ENCODE measurements at regions not wholly inside any gene's neighbourhood (a gene's known extent, or its start where the extent isn't known, plus 50 kb on each side); places are given as distances from the start of the nearest gene placed in this dataset.

DNA sequence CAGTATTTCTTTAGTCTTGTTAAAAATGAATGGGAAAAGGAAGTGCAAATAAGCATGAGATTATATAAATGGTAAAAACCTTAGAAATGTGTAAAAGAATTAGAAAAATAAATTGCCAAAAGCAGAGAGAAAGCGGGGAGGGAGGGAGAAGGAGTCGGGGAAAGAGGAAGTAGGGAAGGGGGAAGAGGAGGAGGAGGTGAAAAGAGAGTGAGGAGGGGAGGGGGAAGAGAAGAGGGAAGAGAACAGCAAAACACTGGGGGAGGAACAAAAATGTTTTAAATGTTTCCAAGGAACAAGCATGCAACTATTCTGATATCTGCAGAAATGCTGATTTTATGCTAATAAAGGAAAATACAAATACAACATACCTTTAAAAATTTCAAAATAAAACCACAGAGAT lies 317.5 kb downstream of the PIK3R1 start:
- H3K27ac ChIP-seq: no peak overlapping the region
- peaks cover 4 to 10% (median 6%) of the 10 kb centered on the region in 11 experiments for H3K9me3 ChIP-seq (replicated peaks in 1 of 11)
- no peak overlapping the region for H3K4me3 ChIP-seq
- H3K9ac ChIP-seq: no peak overlapping the region
- peaks cover 15 to 43% (median 19%) of the 10 kb centered on the region in 10 experiments for H3K4me1 ChIP-seq
- no peak for TF ChIP-seq Cebpa-rat (IDR thresholded peaks at IDR 0.05)
- peak overlapping the region in 4 of 11 experiments; percentile 29 to 48 (median 36); a peak in 6 of 22 replicates for H3K4me2 ChIP-seq
- H3K36me3 ChIP-seq: no peaks in the 10 kb centered on the region
- H4K20me1 ChIP-seq: no peaks in the 10 kb centered on the region
- H3K27me3 ChIP-seq: peaks cover 0 to 12% (median 0%) of the 10 kb centered on the region in 11 experiments; a peak in 5 of 22 replicates

DNA sequence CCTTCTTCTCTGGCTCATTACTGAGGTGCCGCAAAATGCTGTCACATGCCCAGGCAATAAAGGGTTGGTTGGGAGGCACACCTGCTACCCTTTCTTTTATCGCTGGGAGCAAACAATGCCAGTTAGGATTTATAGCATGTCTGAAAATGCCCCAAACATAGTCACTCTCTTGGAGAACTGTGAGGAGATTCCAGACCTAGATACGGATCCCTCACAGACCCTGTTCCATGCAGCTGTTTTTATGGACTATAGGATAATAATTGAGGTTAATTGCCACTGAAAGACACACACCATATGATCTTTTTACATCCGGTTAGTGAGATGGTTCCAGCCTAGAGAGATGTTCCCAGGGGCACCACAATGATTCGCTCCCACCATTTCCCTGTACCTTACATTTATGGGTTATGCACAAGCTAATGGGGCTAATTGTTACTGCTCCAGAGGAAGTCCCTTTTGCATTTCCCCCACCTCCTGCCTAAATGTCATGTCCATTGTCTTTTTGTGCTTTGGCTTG lies 318.1 kb downstream of the PIK3R1 start:
- Histone ChIP-seq H4K20me1 (no peaks in the 10 kb centered on the region), H3K9me3 (replicated peaks in 1 of 11) (peaks cover 0 to 5% (median under 1%) of the 10 kb centered on the region in 11 experiments; a peak in 5 of 22 replicates), H3K9ac (no peak overlapping the region), H3K27me3 (peaks cover 0 to 12% (median 0%) of the 10 kb centered on the region in 11 experiments; a peak in 5 of 22 replicates), H3K4me2 (peak overlapping the region in 10 of 11 experiments; percentile 4 to 56 (median 36); a peak in 13 of 22 replicates), H3K4me3 (no peak overlapping the region), H3K27ac (no peak overlapping the region), H3K4me1 (peaks cover 15 to 43% (median 19%) of the 10 kb centered on the region in 10 experiments), H3K36me3 (no peaks in the 10 kb centered on the region)
- TF ChIP-seq Cebpa-rat (IDR thresholded peaks at IDR 0.05): no peak

GRCh38 chr5:68534131-68534940 lies 318.8 kb downstream of the PIK3R1 start:
- no peaks in the 10 kb centered on the region for H4K20me1 ChIP-seq
- no peaks in the 10 kb centered on the region for H3K9me3 ChIP-seq (replicated peaks in 1 of 11)
- H3K4me3 ChIP-seq: no peak overlapping the region
- H3K27ac ChIP-seq: no peak overlapping the region
- H3K9ac ChIP-seq: no peak overlapping the region
- no peak for TF ChIP-seq Cebpa-rat (IDR thresholded peaks at IDR 0.05)
- H3K36me3 ChIP-seq: no peaks in the 10 kb centered on the region
- H3K27me3 ChIP-seq: peaks cover 0 to 12% (median 0%) of the 10 kb centered on the region in 11 experiments; a peak in 5 of 22 replicates
- H3K4me2 ChIP-seq: peak overlapping the region; percentile 7 to 60 (median 48); a peak in 19 of 22 replicates
- H3K4me1 ChIP-seq: peaks cover 15 to 39% (median 20%) of the 10 kb centered on the region in 10 experiments

DNA sequence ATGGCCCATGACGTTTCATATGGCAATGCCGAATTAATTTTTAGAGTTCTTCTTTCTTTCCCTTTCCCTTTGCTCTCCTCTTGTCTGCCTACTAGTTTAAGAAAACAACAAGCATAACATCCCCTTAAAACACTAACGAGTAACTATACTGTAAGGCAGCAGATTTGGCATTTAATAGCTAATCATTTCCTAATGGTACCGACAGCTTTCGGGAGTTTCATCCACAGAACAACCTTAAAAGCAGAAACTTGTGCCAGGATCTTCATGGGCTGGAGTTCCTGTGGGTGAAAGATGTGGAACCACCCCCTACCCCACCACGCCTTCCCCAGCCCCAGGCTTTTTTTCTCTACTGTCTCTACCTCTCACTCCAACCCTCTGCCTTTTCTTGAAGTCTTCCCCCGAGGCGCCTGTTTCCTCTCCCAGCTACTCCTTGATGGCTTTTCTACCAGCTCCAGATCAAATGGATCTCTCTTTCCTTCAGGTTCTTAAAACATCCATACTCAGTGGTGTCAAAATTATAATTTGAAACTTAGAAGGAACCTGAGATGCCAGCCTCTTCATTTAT lies 319.5 kb downstream of the PIK3R1 start:
- Histone ChIP-seq H3K36me3 (no peaks in the 10 kb centered on the region), H3K27me3 (peaks cover 0 to 12% (median 0%) of the 10 kb centered on the region in 11 experiments; a peak in 5 of 22 replicates), H3K4me2 (peak overlapping the region in 7 of 11 experiments; percentile 7 to 60 (median 48); a peak in 7 of 22 replicates), H3K27ac (no peak overlapping the region), H3K4me1 (peaks cover 18 to 35% (median 22%) of the 10 kb centered on the region in 10 experiments), H4K20me1 (no peaks in the 10 kb centered on the region), H3K4me3 (no peak overlapping the region), H3K9ac (no peak overlapping the region), H3K9me3 (replicated peaks in 1 of 11) (no peaks in the 10 kb centered on the region)
- TF ChIP-seq Cebpa-rat (IDR thresholded peaks at IDR 0.05): no peak

DNA sequence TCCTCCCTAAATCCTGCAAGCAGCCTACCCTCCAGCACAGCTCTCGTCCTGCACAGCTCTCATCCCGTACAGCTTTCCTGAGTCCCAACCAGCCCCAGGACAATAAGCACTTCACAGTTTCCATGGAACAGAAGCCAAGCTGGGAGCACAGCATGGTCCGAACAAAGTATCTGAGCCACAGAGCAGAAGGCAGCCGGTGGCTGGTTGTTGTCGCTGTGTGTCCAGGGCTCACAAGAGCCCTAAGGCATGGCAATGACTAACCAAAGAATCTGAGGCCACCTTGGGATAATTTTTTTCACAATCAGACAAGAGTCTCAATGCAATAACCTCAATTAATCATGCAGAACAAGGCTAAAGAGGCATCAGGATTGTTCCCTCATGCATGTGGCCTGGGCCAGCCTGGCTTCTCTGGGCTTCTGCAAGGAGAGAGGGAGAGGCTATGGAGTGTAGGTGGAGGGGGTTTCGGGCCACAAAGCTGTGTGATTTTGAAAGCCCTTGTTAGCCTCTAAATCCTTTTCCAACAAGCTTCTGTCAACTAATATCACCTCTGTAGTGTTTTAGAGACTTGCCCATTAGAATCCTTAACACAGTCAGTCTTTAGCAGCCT lies 323.4 kb downstream of the PIK3R1 start:
- Histone ChIP-seq H3K4me1 (peaks cover 21 to 37% (median 27%) of the 10 kb centered on the region in 10 experiments), H3K36me3 (no peaks in the 10 kb centered on the region), H3K4me3 (no peak overlapping the region), H3K27ac (no peak overlapping the region), H3K9ac (no peak overlapping the region), H3K9me3 (replicated peaks in 1 of 11) (no peaks in the 10 kb centered on the region), H3K4me2 (peak overlapping the region in 2 of 11 experiments; percentile 15 to 65; a peak in 1 of 22 replicates), H4K20me1 (no peaks in the 10 kb centered on the region), H3K27me3 (peaks cover 0 to 12% (median 0%) of the 10 kb centered on the region in 11 experiments; a peak in 5 of 22 replicates)
- no peak for TF ChIP-seq Cebpa-rat (IDR thresholded peaks at IDR 0.05)

DNA sequence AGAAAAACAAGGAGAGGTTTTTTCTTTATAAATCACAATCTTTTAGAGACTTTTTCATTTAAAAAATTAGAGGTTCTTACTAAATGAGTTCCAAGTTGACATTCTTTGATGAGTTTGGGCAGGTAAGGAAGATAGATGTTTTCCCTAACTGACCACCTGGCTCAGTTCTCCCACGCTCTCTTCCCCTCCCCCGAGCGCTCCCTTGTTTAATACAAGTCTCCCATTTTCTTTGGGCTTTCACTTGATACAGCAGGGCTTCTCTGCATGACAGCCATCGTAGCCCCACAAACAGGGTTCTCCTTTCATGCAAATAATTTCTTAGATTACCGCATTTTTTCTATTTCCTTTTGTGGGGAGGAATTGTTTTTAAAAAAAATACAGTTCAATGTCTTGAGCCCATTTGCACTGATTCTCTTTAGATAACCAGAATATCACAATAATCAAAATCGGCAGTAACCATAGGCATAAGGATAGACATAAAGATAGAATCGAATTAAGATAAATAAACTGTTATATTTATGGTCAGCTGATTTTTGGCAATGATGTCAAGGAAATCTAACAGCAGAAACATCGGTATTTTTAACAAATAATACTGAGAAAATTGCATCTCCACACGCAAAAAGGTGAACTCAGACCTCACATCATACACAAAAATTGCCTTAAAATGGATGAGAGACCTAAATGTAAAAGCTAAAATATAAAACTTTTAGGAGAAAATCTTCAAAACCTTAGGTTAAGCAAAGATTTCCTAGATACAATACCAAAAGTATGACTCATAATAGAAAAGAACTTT lies 325.4 kb downstream of the PIK3R1 start:
- Histone ChIP-seq H4K20me1 (no peaks in the 10 kb centered on the region), H3K4me1 (peaks cover 11 to 28% (median 21%) of the 10 kb centered on the region in 10 experiments), H3K27ac (peak overlapping the region in 1 of 11 experiments; percentile 15; a peak in 3 of 22 replicates), H3K9me3 (replicated peaks in 1 of 11) (no peaks in the 10 kb centered on the region), H3K27me3 (no peaks in the 10 kb centered on the region), H3K4me3 (no peak overlapping the region), H3K36me3 (no peaks in the 10 kb centered on the region), H3K4me2 (peak overlapping the region in 10 of 11 experiments; percentile 10 to 68 (median 57); a peak in 18 of 22 replicates), H3K9ac (no peak overlapping the region)
- no peak for TF ChIP-seq Cebpa-rat (IDR thresholded peaks at IDR 0.05)

DNA sequence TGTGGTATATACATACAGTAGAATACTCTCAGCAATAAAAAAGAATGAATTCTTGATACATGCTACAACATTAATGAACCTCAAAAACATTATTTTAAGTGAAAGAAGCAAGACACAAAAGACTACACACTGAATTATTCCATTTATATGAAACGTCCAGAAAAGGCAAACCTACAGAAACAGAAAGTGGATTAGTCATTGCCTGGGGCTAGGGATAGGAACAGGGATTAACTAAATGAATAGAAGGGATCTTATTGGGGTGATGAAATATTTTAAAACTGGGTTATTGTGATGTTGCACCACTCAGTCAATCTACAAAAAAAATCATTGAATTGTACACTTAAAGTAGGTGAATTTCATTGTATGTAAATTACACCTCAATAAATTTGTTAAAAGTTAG lies 326.7 kb downstream of the PIK3R1 start:
- TF ChIP-seq Cebpa-rat (IDR thresholded peaks at IDR 0.05): no peak
- no peak overlapping the region for H3K27ac ChIP-seq
- H3K9me3 ChIP-seq (replicated peaks in 1 of 11): no peaks in the 10 kb centered on the region
- H3K36me3 ChIP-seq: no peaks in the 10 kb centered on the region
- no peaks in the 10 kb centered on the region for H4K20me1 ChIP-seq
- no peak overlapping the region for H3K4me2 ChIP-seq
- peaks cover 11 to 28% (median 21%) of the 10 kb centered on the region in 10 experiments for H3K4me1 ChIP-seq
- no peak overlapping the region for H3K9ac ChIP-seq
- no peak overlapping the region for H3K4me3 ChIP-seq
- no peaks in the 10 kb centered on the region for H3K27me3 ChIP-seq

- Histone ChIP-seq H4K20me1 (no peaks in the 10 kb centered on the region), H3K27ac (no peak overlapping the region), H3K27me3 (no peaks in the 10 kb centered on the region), H3K4me2 (peak overlapping the region in 7 of 11 experiments; percentile 11 to 57 (median 23); a peak in 13 of 22 replicates), H3K9ac (no peak overlapping the region), H3K9me3 (replicated peaks in 1 of 11) (no peaks in the 10 kb centered on the region), H3K36me3 (no peaks in the 10 kb centered on the region), H3K4me3 (no peak overlapping the region), H3K4me1 (peaks cover 11 to 28% (median 21%) of the 10 kb centered on the region in 10 experiments)
- no peak for TF ChIP-seq Cebpa-rat (IDR thresholded peaks at IDR 0.05)
Observed at GRCh38 chr5:68543212-68543611, 327.7 kb downstream of the PIK3R1 start.

Measured in BLaER1 treated with 17β-estradiol and CSF1 and Interleukin-3, amounts not matched to agents 10 nM and 100 nM (cell line).